RWPE1 (cell line): ENCODE measurements at regions not wholly inside any gene's neighbourhood (a gene's known extent, or its start where the extent isn't known, plus 50 kb on each side); places are given as distances from the start of the nearest gene placed in this dataset.

ENCODE experiments used
- CTCF ChIA-PET: fragments of 350-600 bp; sonication (Branson Sonifier 250); formaldehyde crosslinking; extraction: SDS; loops from one replicate; lab custom pipeline; 2021; lab: Yijun Ruan, JAX
- POLR2A ChIA-PET: fragments of 400-600 bp; formaldehyde crosslinking; extraction: SDS; loops from one replicate; lab custom pipeline; 2020; ENCODE audit warnings: antibody characterized with exemption; ENCODE audit not compliant: low non-redundant PET; lab: Yijun Ruan, JAX
- DNase-seq: peaks from one replicate; pipeline ENCODE4 v3.0.0; 2012; ENCODE audit warnings: low spot score
- H3K27ac ChIP-seq: fragments of 450-650 bp; 2 replicates; pipeline ENCODE4 v1.5.1; 2017
- CTCF ChIP-seq: fragments of 450-650 bp; conservative IDR thresholded peaks from 2 replicates; pipeline ENCODE4 v1.5.1; 2017; ENCODE audit warnings: low read depth, mild to moderate bottlenecking

GRCh38 chr11:127627204-127627603, 626.6 kb upstream of the KIRREL3 start:
- no peak for DNase-seq
- TF ChIP-seq CTCF: no peak
- CTCF ChIA-PET: no interaction called here
- H3K27ac ChIP-seq: no peak overlapping the region
- POLR2A ChIA-PET: no interaction called here

GRCh38 chr11:127625402-127625801, 624.8 kb upstream of the KIRREL3 start:
- no peak for TF ChIP-seq CTCF
- no peak for DNase-seq
- ChIA-PET CTCF (interaction anchor here (0.6 kb wide), 1 partner anchor 10 kb away, joined by 4 read pairs; no protein-coding TSS in a partner anchor), POLR2A (no interaction called here)
- H3K27ac ChIP-seq: no peak overlapping the region

GRCh38 chr11:127624306-127624856, 623.8 kb upstream of the KIRREL3 start:
- DNase-seq: no peak
- no peak overlapping the region for H3K27ac ChIP-seq
- TF ChIP-seq CTCF: no peak
- POLR2A ChIA-PET: no interaction called here
- CTCF ChIA-PET: no interaction called here

GRCh38 chr11:127622686-127623085, 622.1 kb upstream of the KIRREL3 start:
- H3K27ac ChIP-seq: no peak overlapping the region
- DNase-seq: no peak
- no peak for TF ChIP-seq CTCF
- ChIA-PET POLR2A (no interaction called here), CTCF (no interaction called here)

- ChIA-PET CTCF (no interaction called here), POLR2A (no interaction called here)
- no peak overlapping the region for H3K27ac ChIP-seq
- peak; percentile 6 for DNase-seq
- TF ChIP-seq CTCF: no peak
Measured at GRCh38 chr11:127620671-127621070, 620.1 kb upstream of the KIRREL3 start.

- POLR2A ChIA-PET: no interaction called here
Measured at GRCh38 chr11:127619946-127620345, 619.4 kb upstream of the KIRREL3 start.

More at GRCh38 chr11:127619946-127620345, 619.4 kb upstream of the KIRREL3 start:
- no peak for TF ChIP-seq CTCF
- CTCF ChIA-PET: no interaction called here
- no peak for DNase-seq
- H3K27ac ChIP-seq: no peak overlapping the region
